ENCODE measurements at regions not wholly inside any gene's neighbourhood (a gene's known extent, or its start where the extent isn't known, plus 50 kb on each side); places are given as distances from the start of the nearest gene placed in this dataset.

- H3K4me3 ChIP-seq (ENCODE audit: low read depth, low read length), result no peak overlapping the region
- no peak for TF ChIP-seq CTCF (IDR thresholded peaks at IDR 0.05; ENCODE audit: insufficient read depth, low read length, missing control alignments)
- no peak for DNase-seq (ENCODE audit: low read depth, low spot score)
- ChIA-PET POLR2A (no interaction called here), CTCF (no interaction called here)
Observed at GRCh38 chr18:53784253-53784652, 440.2 kb downstream of the MBD2 start.

- H3K4me3 ChIP-seq (ENCODE audit: low read depth, low read length), result no peak overlapping the region
- TF ChIP-seq CTCF (IDR thresholded peaks at IDR 0.05; ENCODE audit: insufficient read depth, low read length, missing control alignments), result no peak
- ChIA-PET POLR2A (no interaction called here), CTCF (interaction anchor here (1.5 kb wide), 1 partner anchor 10 kb away, joined by 3 read pairs; no protein-coding TSS in a partner anchor)
- DNase-seq (ENCODE audit: low read depth, low spot score), result no peak
Observed at GRCh38 chr18:53780666-53781065, 443.8 kb downstream of the MBD2 start.

- POLR2A ChIA-PET, result no interaction called here
- CTCF ChIA-PET, result no interaction called here
- no peak for TF ChIP-seq CTCF (IDR thresholded peaks at IDR 0.05; ENCODE audit: insufficient read depth, low read length, missing control alignments)
- no peak overlapping the region for H3K4me3 ChIP-seq (ENCODE audit: low read depth, low read length)
- no peak for DNase-seq (ENCODE audit: low read depth, low spot score)
Observed at GRCh38 chr18:53772293-53772692, 452.2 kb downstream of the MBD2 start.

- DNase-seq (ENCODE audit: low read depth, low spot score), result no peak
- no peak overlapping the region for H3K4me3 ChIP-seq (ENCODE audit: low read depth, low read length)
- POLR2A ChIA-PET, result no interaction called here
- CTCF ChIA-PET, result no interaction called here
- no peak for TF ChIP-seq CTCF (IDR thresholded peaks at IDR 0.05; ENCODE audit: insufficient read depth, low read length, missing control alignments)
Observed at GRCh38 chr18:53771664-53772063, 452.8 kb downstream of the MBD2 start.

- ChIA-PET POLR2A (no interaction called here), CTCF (no interaction called here)
- no peak overlapping the region for H3K4me3 ChIP-seq (ENCODE audit: low read depth, low read length)
- no peak for TF ChIP-seq CTCF (IDR thresholded peaks at IDR 0.05; ENCODE audit: insufficient read depth, low read length, missing control alignments)
- no peak for DNase-seq (ENCODE audit: low read depth, low spot score)
Observed at GRCh38 chr18:53765211-53765610, 459.3 kb downstream of the MBD2 start.

GRCh38 chr18:53764086-53764485 lies 460.4 kb downstream of the MBD2 start:
- TF ChIP-seq CTCF (IDR thresholded peaks at IDR 0.05; ENCODE audit: insufficient read depth, low read length, missing control alignments), result no peak
- ChIA-PET POLR2A (no interaction called here), CTCF (no interaction called here)
- H3K4me3 ChIP-seq (ENCODE audit: low read depth, low read length), result no peak overlapping the region
- DNase-seq (ENCODE audit: low read depth, low spot score), result no peak

Measured in AG04449 (cell line).